Trophoblast cell (in vitro differentiated cells and primary cell): ENCODE measurements at regions not wholly inside any gene's neighbourhood (a gene's known extent, or its start where the extent isn't known, plus 50 kb on each side); places are given as distances from the start of the nearest gene placed in this dataset.
"Not testable (repeated sequence)": the region's sequence is repeated elsewhere in the genome, so short reads cannot be mapped to it uniquely, and the experiment has no call there.

Source experiments
- DNase-seq, 2 donors: peaks; one replicate each; pipeline ENCODE4 v3.0.0-alpha.2; 2016
- H2AFZ ChIP-seq: 2 replicates; pipeline ENCODE4 v1.6.1; 2013; ENCODE audit warnings: low read length, moderate library complexity, mild to moderate bottlenecking; ENCODE audit not compliant: insufficient read depth, poor library complexity
- H2AK5ac ChIP-seq: 2 replicates; pipeline ENCODE4 v1.6.1; 2013; ENCODE audit warnings: mild to moderate bottlenecking, low read length
- H2BK120ac ChIP-seq: 2 replicates; pipeline ENCODE4 v1.6.1; 2013; ENCODE audit warnings: low read length, mild to moderate bottlenecking, moderate library complexity; ENCODE audit not compliant: insufficient read depth, poor library complexity
- H2BK12ac ChIP-seq: 2 replicates; pipeline ENCODE4 v1.6.1; 2013; ENCODE audit warnings: mild to moderate bottlenecking, low read length, moderate library complexity
- H2BK5ac ChIP-seq: 2 replicates; pipeline ENCODE4 v1.6.1; 2013; ENCODE audit warnings: low read length, low read depth, moderate library complexity, mild to moderate bottlenecking; ENCODE audit not compliant: poor library complexity
- H3K14ac ChIP-seq: 2 replicates; pipeline ENCODE4 v1.6.1; 2013; ENCODE audit warnings: mild to moderate bottlenecking, low read length
- H3K18ac ChIP-seq: 2 replicates; pipeline ENCODE4 v1.6.1; 2013; ENCODE audit warnings: mild to moderate bottlenecking, low read length
- H3K23ac ChIP-seq: 2 replicates; pipeline ENCODE4 v1.6.1; 2013; ENCODE audit warnings: low read length
- H3K27ac ChIP-seq: 2 replicates; pipeline ENCODE4 v1.5.1; 2013; ENCODE audit warnings: low read depth, mild to moderate bottlenecking, inconsistent platforms, low read length, moderate library complexity
- H3K27me3 ChIP-seq: 2 replicates; pipeline ENCODE4 v1.6.1; 2013; ENCODE audit warnings: inconsistent platforms, mild to moderate bottlenecking, low read length, moderate library complexity; ENCODE audit not compliant: insufficient read depth
- H3K36me3 ChIP-seq, 2 experiments: 1 replicate in 1 of 2; 2 replicates in 1 of 2; pipeline ENCODE4 v1.6.1; 2013; ENCODE audit warnings: low read length in 2 of 2, mild to moderate bottlenecking in 2 of 2, moderate library complexity in 1 of 2; ENCODE audit not compliant: insufficient read depth in 2 of 2, control insufficient read depth in 1 of 2
- H3K4ac ChIP-seq: 2 replicates; pipeline ENCODE4 v1.6.1; 2013; ENCODE audit warnings: low read depth, mild to moderate bottlenecking, low read length, moderate library complexity
- H3K4me1 ChIP-seq, 2 experiments: 1 replicate in 1 of 2; 2 replicates in 1 of 2; pipeline ENCODE4 v1.6.1; 2013; ENCODE audit warnings: low read length in 2 of 2, mild to moderate bottlenecking in 2 of 2, moderate library complexity in 1 of 2; ENCODE audit not compliant: insufficient read depth in 2 of 2, control insufficient read depth in 1 of 2
- H3K4me2 ChIP-seq: 2 replicates; pipeline ENCODE4 v1.6.1; 2013; ENCODE audit warnings: inconsistent platforms, mild to moderate bottlenecking, low read length, moderate library complexity
- H3K4me3 ChIP-seq: 2 replicates; pipeline ENCODE4 v1.5.1; 2013; ENCODE audit warnings: mild to moderate bottlenecking, low read depth, low read length, inconsistent platforms
- H3K79me1 ChIP-seq: one replicate; pipeline ENCODE4 v1.6.1; 2013; ENCODE audit warnings: low read length
- H3K79me2 ChIP-seq: 2 replicates; pipeline ENCODE4 v1.6.1; 2013; ENCODE audit warnings: low read length, mild to moderate bottlenecking; ENCODE audit not compliant: control insufficient read depth, insufficient read depth, poor library complexity
- H3K9ac ChIP-seq: 2 replicates; pipeline ENCODE4 v1.6.1; 2013; ENCODE audit warnings: mild to moderate bottlenecking, low read length
- H3K9me3 ChIP-seq: 2 replicates; pipeline ENCODE4 v1.6.1; 2013; ENCODE audit warnings: low read depth, mild to moderate bottlenecking, control low read depth, inconsistent platforms, low read length; ENCODE audit not compliant: insufficient read depth
- H4K12ac ChIP-seq: 2 replicates; pipeline ENCODE4 v1.6.1; 2013; ENCODE audit warnings: low read depth, mild to moderate bottlenecking, low read length, moderate library complexity
- H4K8ac ChIP-seq: 2 replicates; pipeline ENCODE4 v1.6.1; 2013; ENCODE audit warnings: low read depth, mild to moderate bottlenecking, low read length, moderate library complexity
- H4K91ac ChIP-seq: one replicate; pipeline ENCODE4 v1.6.1; 2013; ENCODE audit warnings: low read depth, mild to moderate bottlenecking, low read length, moderate library complexity
- WGBS: extraction: QIAGEN DNeasy Blood & Tissue Kit; methylation state at CpG from one replicate; pipeline ENCODE4 v1.1.7; 2013; ENCODE audit warnings: missing lambda C conversion rate; ENCODE audit not compliant: insufficient read length, insufficient coverage; ENCODE audit errors: extremely low coverage; 5-methylcytosine and 5-hydroxymethylcytosine counted together

GRCh38 chr15:101876031-101876430, 64.0 kb downstream of the OR4F15 start:
- not testable (repeated sequence) for H3K9ac ChIP-seq, H4K8ac ChIP-seq
- no CpG with 5 or more reads among the region's 4 CpGs for WGBS

DNA sequence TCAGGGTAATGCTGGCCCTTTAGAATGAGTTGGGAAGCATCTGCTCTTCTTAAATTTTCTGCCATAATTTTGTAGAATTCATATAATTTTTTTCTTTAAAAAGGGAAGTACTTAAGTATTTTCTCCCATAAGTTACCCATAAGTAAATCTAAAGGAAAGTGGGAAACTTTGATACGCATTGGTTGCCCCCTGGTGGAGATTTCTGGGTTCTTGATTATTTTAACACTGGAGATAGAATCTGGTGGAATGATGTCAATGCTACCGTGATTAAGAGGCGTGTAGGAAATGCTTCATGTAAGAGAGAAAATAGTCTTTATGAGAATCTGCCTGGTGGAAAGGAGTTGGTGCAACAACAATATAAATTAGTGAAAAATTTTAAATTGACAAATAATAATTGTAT, 65.6 kb downstream of the OR4F15 start:
- H4K8ac ChIP-seq, H3K79me1 ChIP-seq, H2AK5ac ChIP-seq, H3K9me3 ChIP-seq, H3K27me3 ChIP-seq, H3K27ac ChIP-seq, H3K4me3 ChIP-seq, H3K18ac ChIP-seq, H2AFZ ChIP-seq, H2BK120ac ChIP-seq, H4K12ac ChIP-seq, H2BK12ac ChIP-seq, H3K4ac ChIP-seq, H3K36me3 ChIP-seq, H3K23ac ChIP-seq, DNase-seq, H3K4me1 ChIP-seq, H2BK5ac ChIP-seq, H3K14ac ChIP-seq, H4K91ac ChIP-seq, H3K4me2 ChIP-seq, H3K9ac ChIP-seq, H3K79me2 ChIP-seq: not testable (repeated sequence)
- no CpG with 5 or more reads among the region's 3 CpGs for WGBS

More at GRCh38 chr15:101876031-101876430, 64.0 kb downstream of the OR4F15 start:
- H3K4me2 ChIP-seq, H3K4me3 ChIP-seq, DNase-seq, H3K23ac ChIP-seq, H2BK5ac ChIP-seq, H3K18ac ChIP-seq, H2BK12ac ChIP-seq, H4K12ac ChIP-seq, H2BK120ac ChIP-seq, H3K79me1 ChIP-seq, H3K4ac ChIP-seq, H3K4me1 ChIP-seq, H3K36me3 ChIP-seq, H3K14ac ChIP-seq, H4K91ac ChIP-seq, H3K27me3 ChIP-seq, H3K27ac ChIP-seq, H3K9me3 ChIP-seq, H2AFZ ChIP-seq, H3K79me2 ChIP-seq, H2AK5ac ChIP-seq: not testable (repeated sequence)

DNA sequence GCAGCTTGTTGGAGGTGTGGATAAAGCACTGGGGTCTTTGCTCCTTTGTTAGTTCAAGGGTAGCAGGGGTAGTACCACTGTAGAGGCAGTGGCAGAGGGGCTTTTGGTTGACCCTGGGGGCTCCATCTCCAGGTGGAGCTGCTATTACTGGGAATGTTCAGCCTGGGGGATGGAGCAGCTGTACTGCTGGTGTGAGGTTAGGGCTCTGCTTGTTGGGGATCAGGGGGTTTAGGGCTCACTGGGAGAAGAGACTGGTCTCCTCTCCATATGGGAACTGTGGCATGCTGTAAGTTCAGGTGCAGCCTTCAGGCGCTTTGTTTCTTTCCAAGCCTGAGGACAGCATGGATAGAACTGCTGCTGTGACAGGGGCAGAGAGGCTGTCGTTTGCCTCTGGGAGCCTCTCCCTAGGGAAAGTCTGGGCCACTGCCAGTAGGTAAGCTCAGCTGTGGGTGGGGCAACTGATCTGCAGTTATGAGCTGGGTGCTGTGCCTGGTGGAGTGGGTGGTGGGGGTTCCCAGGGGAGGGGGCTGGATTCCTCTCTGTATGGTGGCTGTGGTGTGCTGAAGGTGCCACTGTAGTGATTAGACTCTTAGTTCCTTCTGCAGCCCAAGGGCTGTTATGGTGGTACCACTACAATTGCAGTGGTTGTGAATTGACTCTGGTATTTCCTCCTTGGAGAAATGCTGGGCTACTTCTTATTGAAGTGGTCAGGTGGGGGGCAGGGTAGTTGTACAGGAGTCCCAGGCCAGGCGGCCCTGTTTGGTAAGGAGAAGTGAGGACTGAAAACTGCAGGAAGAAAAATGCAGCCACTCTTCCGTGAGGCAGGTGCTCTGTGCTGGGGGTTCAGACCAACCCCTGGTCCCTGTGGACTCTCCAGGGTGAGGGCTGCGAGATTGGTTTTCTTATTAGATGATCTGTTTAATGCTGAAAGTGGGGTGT, 100.6 kb downstream of the OR4F15 start:
- not testable (repeated sequence) for H3K79me1 ChIP-seq, H4K8ac ChIP-seq, H2BK120ac ChIP-seq, H2AK5ac ChIP-seq, H3K4me2 ChIP-seq, H3K9ac ChIP-seq, H2AFZ ChIP-seq, H3K36me3 ChIP-seq, H3K4ac ChIP-seq, H3K18ac ChIP-seq, H3K4me3 ChIP-seq, H3K14ac ChIP-seq, H3K27ac ChIP-seq, H3K9me3 ChIP-seq, H3K27me3 ChIP-seq, H2BK12ac ChIP-seq, H2BK5ac ChIP-seq, H4K12ac ChIP-seq, H4K91ac ChIP-seq, H3K23ac ChIP-seq, DNase-seq, H3K4me1 ChIP-seq, H3K79me2 ChIP-seq
- WGBS, result no CpG with 5 or more reads among the region's 5 CpGs

- not testable (repeated sequence) for H3K4me3 ChIP-seq, H3K9me3 ChIP-seq, H4K12ac ChIP-seq, H3K4ac ChIP-seq, H3K4me2 ChIP-seq, H2BK5ac ChIP-seq, H3K79me2 ChIP-seq, H3K9ac ChIP-seq, H2AK5ac ChIP-seq, H2BK120ac ChIP-seq, H3K18ac ChIP-seq, H3K4me1 ChIP-seq, H3K27ac ChIP-seq, H4K91ac ChIP-seq, DNase-seq, H3K27me3 ChIP-seq, H4K8ac ChIP-seq, H3K36me3 ChIP-seq, H2AFZ ChIP-seq, H3K79me1 ChIP-seq, H2BK12ac ChIP-seq, H3K23ac ChIP-seq, H3K14ac ChIP-seq
- no CpG with 5 or more reads among the region's 2 CpGs for WGBS
Observed at GRCh38 chr15:101924554-101924953, 112.6 kb downstream of the OR4F15 start.
